ENCODE measurements at regions not wholly inside any gene's neighbourhood (a gene's known extent, or its start where the extent isn't known, plus 50 kb on each side); places are given as distances from the start of the nearest gene placed in this dataset.

GRCh38 chr11:25943031-25943430 lies 388.9 kb upstream of the ANO3 start:
- Histone ChIP-seq H3K4me3 (ENCODE audit: low read depth in 2 of 2, low read length in 2 of 2) (no peak overlapping the region), H3K27me3 (ENCODE audit: control insufficient read depth, insufficient read depth, low read length) (no peaks in the 10 kb centered on the region), H3K27ac (ENCODE audit: low read length) (no peak overlapping the region), H3K36me3 (ENCODE audit: control insufficient read depth, insufficient read depth, low read length) (no peaks in the 10 kb centered on the region), H3K4me1 (ENCODE audit: control insufficient read depth, insufficient read depth, low read length) (no peaks in the 10 kb centered on the region), H3K9me3 (ENCODE audit: control insufficient read depth, insufficient read depth, low read depth, low read length) (no peaks in the 10 kb centered on the region)
- ATAC-seq (no peak), DNase-seq (ENCODE audit: low read depth, low spot score) (no peak)
- TF ChIP-seq REST (IDR thresholded peaks at IDR 0.05; ENCODE audit: insufficient read depth in 1 of 2, low read depth in 2 of 2, low read length in 1 of 2) (no peak), CTCF (IDR thresholded peaks at IDR 0.05) (no peak), SIN3A (IDR thresholded peaks at IDR 0.05; ENCODE audit: borderline replicate concordance, insufficient read depth, low read depth, low read length) (no peak), POLR2AphosphoS5 (IDR thresholded peaks at IDR 0.05; ENCODE audit: low read depth, low read length) (no peak), TCF7L2 (IDR thresholded peaks at IDR 0.05; ENCODE audit: low read depth, low read length) (no peak)
- ChIA-PET POLR2A (no interaction called here), CTCF (no interaction called here)
- intact Hi-C loops (cut with micrococcal nuclease; ENCODE audit: unreplicated experiment) (no loop called here), in situ Hi-C loops (cut with HindIII; ENCODE audit: low pct_unique_long_range_greater_than_20kb, low sequenced_read_pairs) (no loop called here)
- no TSS peak for BruUV-seq (replicated peaks)

GRCh38 chr11:25943777-25944661 lies 387.9 kb upstream of the ANO3 start:
- intact Hi-C loops (cut with micrococcal nuclease; ENCODE audit: unreplicated experiment) (no loop called here), in situ Hi-C loops (cut with HindIII; ENCODE audit: low pct_unique_long_range_greater_than_20kb, low sequenced_read_pairs) (no loop called here)
- CTCF ChIA-PET = no interaction called here
- H3K27me3 ChIP-seq (ENCODE audit: control insufficient read depth, insufficient read depth, low read length) = no peaks in the 10 kb centered on the region
- DNase-seq (ENCODE audit: low read depth, low spot score) = no peak
- no peak overlapping the region for H3K27ac ChIP-seq (ENCODE audit: low read length)
- BruUV-seq (replicated peaks) = no TSS peak
- no peaks in the 10 kb centered on the region for H3K4me1 ChIP-seq (ENCODE audit: control insufficient read depth, insufficient read depth, low read length)
- TF ChIP-seq POLR2AphosphoS5 (IDR thresholded peaks at IDR 0.05; ENCODE audit: low read depth, low read length) (no peak), TCF7L2 (IDR thresholded peaks at IDR 0.05; ENCODE audit: low read depth, low read length) (no peak), CTCF (IDR thresholded peaks at IDR 0.05) (no peak), SIN3A (IDR thresholded peaks at IDR 0.05; ENCODE audit: borderline replicate concordance, insufficient read depth, low read depth, low read length) (no peak), REST (IDR thresholded peaks at IDR 0.05; ENCODE audit: insufficient read depth in 1 of 2, low read depth in 2 of 2, low read length in 1 of 2) (no peak)
- POLR2A ChIA-PET = no interaction called here
- no peaks in the 10 kb centered on the region for H3K36me3 ChIP-seq (ENCODE audit: control insufficient read depth, insufficient read depth, low read length)
- no peak for ATAC-seq
- no peaks in the 10 kb centered on the region for H3K9me3 ChIP-seq (ENCODE audit: control insufficient read depth, insufficient read depth, low read depth, low read length)
- H3K4me3 ChIP-seq (ENCODE audit: low read depth in 2 of 2, low read length in 2 of 2) = no peak overlapping the region
